COLO829 (cell line): ENCODE measurements at regions not wholly inside any gene's neighbourhood (a gene's known extent, or its start where the extent isn't known, plus 50 kb on each side); places are given as distances from the start of the nearest gene placed in this dataset.

Experiments
- DNase-seq: peaks from one replicate; pipeline ENCODE4 v3.0.0; 2012; ENCODE audit warnings: low spot score

- DNase-seq = peak; percentile 50
Observed at GRCh38 chr11:112903340-112903739, 57.9 kb upstream of the NCAM1 start.

- DNase-seq = no peak
Observed at GRCh38 chr11:112911124-112911523, 50.1 kb upstream of the NCAM1 start.
